ENCODE measurements at regions not wholly inside any gene's neighbourhood (a gene's known extent, or its start where the extent isn't known, plus 50 kb on each side); places are given as distances from the start of the nearest gene placed in this dataset.
"Not testable (repeated sequence)": the region's sequence is repeated elsewhere in the genome, so short reads cannot be mapped to it uniquely, and the experiment has no call there.

GRCh38 chr2:180823546-180824141 is 156.8 kb upstream of the UBE2E3 start:
- H3K4me3 Mint-ChIP-seq (ENCODE audit: unreplicated experiment): no peak overlapping the region
- peaks cover 8% of the 10 kb centered on the region for H3K4me1 Mint-ChIP-seq (ENCODE audit: unreplicated experiment)
- no peak for TF ChIP-seq CTCF (IDR thresholded peaks at IDR 0.05)
- H3K27me3 Mint-ChIP-seq (ENCODE audit: unreplicated experiment): no peaks in the 10 kb centered on the region
- no peak overlapping the region for H3K27ac Mint-ChIP-seq (ENCODE audit: unreplicated experiment)
- no peaks in the 10 kb centered on the region for H3K36me3 Mint-ChIP-seq (ENCODE audit: unreplicated experiment)
- H3K9me3 Mint-ChIP-seq (ENCODE audit: unreplicated experiment): no peaks in the 10 kb centered on the region
- no peak for DNase-seq (ENCODE audit: extremely low spot score, unreplicated experiment)

GRCh38 chr2:180819106-180819505 is 161.3 kb upstream of the UBE2E3 start:
- Mint-ChIP-seq H3K4me1 (ENCODE audit: unreplicated experiment) (peaks cover 5% of the 10 kb centered on the region), H3K36me3 (ENCODE audit: unreplicated experiment) (peaks cover 4% of the 10 kb centered on the region), H3K9me3 (ENCODE audit: unreplicated experiment) (peaks cover 16% of the 10 kb centered on the region), H3K27ac (ENCODE audit: unreplicated experiment) (no peak overlapping the region), H3K27me3 (ENCODE audit: unreplicated experiment) (no peaks in the 10 kb centered on the region), H3K4me3 (ENCODE audit: unreplicated experiment) (no peak overlapping the region)
- no peak for TF ChIP-seq CTCF (IDR thresholded peaks at IDR 0.05)
- no peak for DNase-seq (ENCODE audit: extremely low spot score, unreplicated experiment)

GRCh38 chr2:180818700-180819099 is 161.7 kb upstream of the UBE2E3 start:
- H3K4me1 Mint-ChIP-seq (ENCODE audit: unreplicated experiment); H3K27ac Mint-ChIP-seq (ENCODE audit: unreplicated experiment); H3K4me3 Mint-ChIP-seq (ENCODE audit: unreplicated experiment); H3K36me3 Mint-ChIP-seq (ENCODE audit: unreplicated experiment); DNase-seq (ENCODE audit: extremely low spot score, unreplicated experiment); H3K27me3 Mint-ChIP-seq (ENCODE audit: unreplicated experiment): not testable (repeated sequence)
- peaks cover 16% of the 10 kb centered on the region for H3K9me3 Mint-ChIP-seq (ENCODE audit: unreplicated experiment)

GRCh38 chr2:180799141-180799540 is 181.3 kb upstream of the UBE2E3 start:
- TF ChIP-seq CTCF (IDR thresholded peaks at IDR 0.05): no peak
- Mint-ChIP-seq H3K4me3 (ENCODE audit: unreplicated experiment) (no peak overlapping the region), H3K27me3 (ENCODE audit: unreplicated experiment) (no peaks in the 10 kb centered on the region), H3K36me3 (ENCODE audit: unreplicated experiment) (no peaks in the 10 kb centered on the region), H3K27ac (ENCODE audit: unreplicated experiment) (no peak overlapping the region), H3K9me3 (ENCODE audit: unreplicated experiment) (no peaks in the 10 kb centered on the region), H3K4me1 (ENCODE audit: unreplicated experiment) (peaks cover 1% of the 10 kb centered on the region)
- no peak for DNase-seq (ENCODE audit: extremely low spot score, unreplicated experiment)

GRCh38 chr2:180790891-180791290 is 189.5 kb upstream of the UBE2E3 start:
- H3K27ac Mint-ChIP-seq (ENCODE audit: unreplicated experiment): no peak overlapping the region
- no peak for DNase-seq (ENCODE audit: extremely low spot score, unreplicated experiment)
- no peaks in the 10 kb centered on the region for H3K9me3 Mint-ChIP-seq (ENCODE audit: unreplicated experiment)
- H3K36me3 Mint-ChIP-seq (ENCODE audit: unreplicated experiment): no peaks in the 10 kb centered on the region
- H3K4me1 Mint-ChIP-seq (ENCODE audit: unreplicated experiment): peaks cover 4% of the 10 kb centered on the region
- TF ChIP-seq CTCF (IDR thresholded peaks at IDR 0.05): no peak
- H3K4me3 Mint-ChIP-seq (ENCODE audit: unreplicated experiment): no peak overlapping the region
- no peaks in the 10 kb centered on the region for H3K27me3 Mint-ChIP-seq (ENCODE audit: unreplicated experiment)

- Mint-ChIP-seq H3K27ac (ENCODE audit: unreplicated experiment) (no peak overlapping the region), H3K4me3 (ENCODE audit: unreplicated experiment) (no peak overlapping the region), H3K4me1 (ENCODE audit: unreplicated experiment) (peaks cover 4% of the 10 kb centered on the region), H3K9me3 (ENCODE audit: unreplicated experiment) (no peaks in the 10 kb centered on the region), H3K27me3 (ENCODE audit: unreplicated experiment) (no peaks in the 10 kb centered on the region), H3K36me3 (ENCODE audit: unreplicated experiment) (no peaks in the 10 kb centered on the region)
- DNase-seq (ENCODE audit: extremely low spot score, unreplicated experiment): no peak
- TF ChIP-seq CTCF (IDR thresholded peaks at IDR 0.05): no peak
Measured at GRCh38 chr2:180787330-180787729, 193.1 kb upstream of the UBE2E3 start.

All from osteocyte (in vitro differentiated cells).